ENCODE measurements at regions not wholly inside any gene's neighbourhood (a gene's known extent, or its start where the extent isn't known, plus 50 kb on each side); places are given as distances from the start of the nearest gene placed in this dataset.

- Histone ChIP-seq H3K27me3 (no peaks in the 10 kb centered on the region), H3K27ac (no peak overlapping the region), H3K4me1 (no peaks in the 10 kb centered on the region), H3K4me3 (no peak overlapping the region), H3K36me3 (no peaks in the 10 kb centered on the region), H3K9me3 (no peaks in the 10 kb centered on the region)
- no peak for DNase-seq
- TF ChIP-seq POLR2A (IDR thresholded peaks at IDR 0.05): no peak
- TF ChIP-seq, protein P1, sequence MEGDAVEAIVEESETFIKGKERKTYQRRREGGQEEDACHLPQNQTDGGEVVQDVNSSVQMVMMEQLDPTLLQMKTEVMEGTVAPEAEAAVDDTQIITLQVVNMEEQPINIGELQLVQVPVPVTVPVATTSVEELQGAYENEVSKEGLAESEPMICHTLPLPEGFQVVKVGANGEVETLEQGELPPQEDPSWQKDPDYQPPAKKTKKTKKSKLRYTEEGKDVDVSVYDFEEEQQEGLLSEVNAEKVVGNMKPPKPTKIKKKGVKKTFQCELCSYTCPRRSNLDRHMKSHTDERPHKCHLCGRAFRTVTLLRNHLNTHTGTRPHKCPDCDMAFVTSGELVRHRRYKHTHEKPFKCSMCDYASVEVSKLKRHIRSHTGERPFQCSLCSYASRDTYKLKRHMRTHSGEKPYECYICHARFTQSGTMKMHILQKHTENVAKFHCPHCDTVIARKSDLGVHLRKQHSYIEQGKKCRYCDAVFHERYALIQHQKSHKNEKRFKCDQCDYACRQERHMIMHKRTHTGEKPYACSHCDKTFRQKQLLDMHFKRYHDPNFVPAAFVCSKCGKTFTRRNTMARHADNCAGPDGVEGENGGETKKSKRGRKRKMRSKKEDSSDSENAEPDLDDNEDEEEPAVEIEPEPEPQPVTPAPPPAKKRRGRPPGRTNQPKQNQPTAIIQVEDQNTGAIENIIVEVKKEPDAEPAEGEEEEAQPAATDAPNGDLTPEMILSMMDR (IDR thresholded peaks at IDR 0.05): no peak
Measured at GRCh38 chr2:144071461-144071860, 448.5 kb downstream of the ZEB2 start.

GRCh38 chr2:144067506-144067905 is 452.4 kb downstream of the ZEB2 start:
- Histone ChIP-seq H3K36me3 (no peaks in the 10 kb centered on the region), H3K27ac (no peak overlapping the region), H3K4me3 (no peak overlapping the region), H3K27me3 (no peaks in the 10 kb centered on the region), H3K4me1 (no peaks in the 10 kb centered on the region), H3K9me3 (no peaks in the 10 kb centered on the region)
- TF ChIP-seq, protein P1 (IDR thresholded peaks at IDR 0.05): no peak
- no peak for TF ChIP-seq POLR2A (IDR thresholded peaks at IDR 0.05)
- DNase-seq: no peak

GRCh38 chr2:144063602-144064001 is 456.3 kb downstream of the ZEB2 start:
- H3K27me3 ChIP-seq: no peaks in the 10 kb centered on the region
- no peaks in the 10 kb centered on the region for H3K4me1 ChIP-seq
- TF ChIP-seq, protein P1 (IDR thresholded peaks at IDR 0.05): no peak
- TF ChIP-seq POLR2A (IDR thresholded peaks at IDR 0.05): no peak
- H3K4me3 ChIP-seq: no peak overlapping the region
- no peak for DNase-seq
- H3K36me3 ChIP-seq: no peaks in the 10 kb centered on the region
- H3K27ac ChIP-seq: no peak overlapping the region
- H3K9me3 ChIP-seq: no peaks in the 10 kb centered on the region

- no peaks in the 10 kb centered on the region for H3K36me3 ChIP-seq
- H3K9me3 ChIP-seq: no peaks in the 10 kb centered on the region
- H3K4me3 ChIP-seq: no peak overlapping the region
- TF ChIP-seq, protein P1 (IDR thresholded peaks at IDR 0.05): no peak
- no peak for TF ChIP-seq POLR2A (IDR thresholded peaks at IDR 0.05)
- H3K27ac ChIP-seq: no peak overlapping the region
- DNase-seq: no peak
- no peaks in the 10 kb centered on the region for H3K4me1 ChIP-seq
- no peaks in the 10 kb centered on the region for H3K27me3 ChIP-seq
Measured at GRCh38 chr2:144054911-144055310, 465.0 kb downstream of the ZEB2 start.

- DNase-seq: no peak
- Histone ChIP-seq H3K27me3 (no peaks in the 10 kb centered on the region), H3K36me3 (no peaks in the 10 kb centered on the region), H3K4me1 (no peaks in the 10 kb centered on the region), H3K4me3 (no peak overlapping the region), H3K9me3 (no peaks in the 10 kb centered on the region), H3K27ac (no peak overlapping the region)
- no peak for TF ChIP-seq POLR2A (IDR thresholded peaks at IDR 0.05)
- TF ChIP-seq, protein P1 (IDR thresholded peaks at IDR 0.05): no peak
Measured at GRCh38 chr2:144052083-144052482, 467.8 kb downstream of the ZEB2 start.

GRCh38 chr2:144049137-144049536 is 470.8 kb downstream of the ZEB2 start:
- Histone ChIP-seq H3K36me3 (no peaks in the 10 kb centered on the region), H3K4me3 (no peak overlapping the region), H3K27me3 (no peaks in the 10 kb centered on the region), H3K4me1 (no peaks in the 10 kb centered on the region), H3K9me3 (no peaks in the 10 kb centered on the region), H3K27ac (no peak overlapping the region)
- TF ChIP-seq POLR2A (IDR thresholded peaks at IDR 0.05): no peak
- TF ChIP-seq, protein P1 (IDR thresholded peaks at IDR 0.05): no peak
- no peak for DNase-seq

Measured in Peyer's patch (tissue), 4 donors.